ENCODE measurements at regions not wholly inside any gene's neighbourhood (a gene's known extent, or its start where the extent isn't known, plus 50 kb on each side); places are given as distances from the start of the nearest gene placed in this dataset.
"Not testable (repeated sequence)": the region's sequence is repeated elsewhere in the genome, so short reads cannot be mapped to it uniquely, and the experiment has no call there.

DNA sequence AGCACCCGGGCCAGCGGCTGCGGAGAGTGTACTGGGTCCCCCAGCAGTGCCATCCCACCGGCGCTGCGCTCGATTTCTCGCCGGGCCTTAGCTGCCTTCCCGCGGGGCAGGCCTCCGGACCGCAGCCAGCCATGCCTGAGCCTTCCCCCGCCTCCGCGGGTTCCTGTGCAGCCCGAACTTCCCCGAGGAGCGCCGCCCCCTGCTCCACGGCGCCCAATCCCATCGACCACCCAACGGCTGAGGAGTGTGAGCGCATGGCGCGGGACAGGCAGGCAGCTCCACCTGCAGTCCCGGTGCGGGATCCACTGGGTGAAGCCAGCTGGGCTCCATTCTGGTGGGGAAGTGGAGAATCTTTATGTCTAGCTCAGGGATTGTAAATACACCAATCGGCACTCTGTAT lies 325.4 kb downstream of the PPP1R3A start:
- not testable (repeated sequence) for DNase-seq (ENCODE audit: low read depth in 3 of 3)

DNA sequence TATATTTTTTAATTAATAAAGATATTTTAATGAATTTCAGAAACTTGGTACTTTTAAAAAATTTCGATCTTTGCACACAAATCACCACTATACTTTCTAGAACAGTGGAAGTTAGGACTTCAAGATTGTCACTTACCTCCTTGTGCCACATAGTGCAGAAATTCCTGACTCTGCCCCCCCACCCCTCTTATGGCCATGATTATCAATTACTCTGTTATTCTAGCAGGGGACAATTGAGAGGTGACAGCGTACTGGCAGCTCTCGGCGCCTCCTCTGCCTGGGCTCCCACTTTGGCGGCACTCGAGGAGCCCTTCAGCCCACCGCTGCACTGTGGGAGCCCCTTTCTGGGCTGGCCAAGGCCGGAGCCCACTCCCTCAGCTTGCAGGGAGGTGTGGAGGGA lies 325.9 kb downstream of the PPP1R3A start:
- DNase-seq (ENCODE audit: low read depth in 3 of 3): not testable (repeated sequence)

GRCh38 chr7:113582471-113582870 lies 336.3 kb downstream of the PPP1R3A start:
- no peak for DNase-seq (ENCODE audit: low read depth in 3 of 3)

- DNase-seq (ENCODE audit: low read depth in 3 of 3): not testable (repeated sequence)
Observed at GRCh38 chr7:113563257-113563656, 355.6 kb downstream of the PPP1R3A start.

DNA sequence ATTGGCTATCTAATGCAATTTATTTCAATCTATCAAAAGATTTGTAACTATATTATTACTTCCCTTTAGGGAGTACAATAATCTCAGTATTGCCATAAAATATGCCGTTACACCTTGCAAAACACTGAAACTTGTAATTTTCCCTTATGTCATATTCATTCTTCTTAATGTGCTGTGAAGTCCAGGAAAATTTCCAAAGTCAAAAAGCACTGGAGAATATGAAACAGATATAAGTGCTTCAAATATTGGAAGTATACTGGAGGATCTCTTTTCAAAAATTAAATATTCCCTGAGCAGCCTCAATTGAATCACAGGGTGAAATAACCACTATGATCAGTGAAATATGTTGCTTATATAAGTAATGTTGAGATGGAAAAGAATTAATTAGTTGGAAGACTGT lies 356.0 kb downstream of the PPP1R3A start:
- no peak for DNase-seq (ENCODE audit: low read depth in 3 of 3)

GRCh38 chr7:113562242-113562641 lies 356.6 kb downstream of the PPP1R3A start:
- DNase-seq (ENCODE audit: low read depth in 3 of 3): no peak

DNA sequence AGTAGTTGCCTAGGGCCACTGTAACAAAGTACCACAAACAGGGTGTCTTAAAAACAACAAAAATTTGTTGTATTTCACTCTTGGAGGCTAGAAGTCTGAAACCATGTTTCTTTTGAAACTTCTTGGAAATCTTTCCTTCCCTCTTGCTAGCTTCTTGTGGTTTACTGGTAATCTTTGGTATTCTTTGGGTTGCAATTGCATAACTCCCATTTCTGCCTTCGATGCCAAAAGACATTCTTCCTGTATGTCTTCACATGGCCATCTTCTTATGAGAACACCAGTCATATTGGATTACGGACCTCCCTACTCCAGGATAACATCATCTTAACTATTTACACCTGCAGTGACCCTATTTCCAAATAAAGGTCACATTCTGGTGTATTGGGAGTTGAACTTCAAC lies 357.4 kb downstream of the PPP1R3A start:
- DNase-seq (ENCODE audit: low read depth in 3 of 3): no peak

DNA sequence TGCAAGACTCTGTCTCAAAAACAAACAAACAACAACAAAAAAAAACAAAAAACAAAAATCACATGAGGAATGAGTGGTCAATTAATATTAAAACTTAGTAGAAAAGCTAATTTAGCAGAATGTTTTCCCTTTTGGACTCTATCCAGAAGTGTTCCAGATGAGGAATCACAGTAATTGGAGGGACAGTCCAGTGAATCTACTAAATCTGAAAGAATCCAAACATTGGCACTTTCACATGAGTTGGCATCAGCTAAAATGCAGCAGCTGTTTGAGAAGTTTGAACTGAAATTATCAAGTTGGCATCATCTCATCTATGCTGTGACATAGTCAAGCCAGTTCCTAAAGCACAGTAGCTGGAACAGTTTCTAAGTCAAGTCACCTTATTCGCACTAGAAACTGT lies 367.8 kb downstream of the PPP1R3A start:
- no peak for DNase-seq (ENCODE audit: low read depth in 3 of 3)

- DNase-seq (ENCODE audit: low read depth in 3 of 3): no peak
Observed at GRCh38 chr7:113548561-113548960, 370.2 kb downstream of the PPP1R3A start.

DNA sequence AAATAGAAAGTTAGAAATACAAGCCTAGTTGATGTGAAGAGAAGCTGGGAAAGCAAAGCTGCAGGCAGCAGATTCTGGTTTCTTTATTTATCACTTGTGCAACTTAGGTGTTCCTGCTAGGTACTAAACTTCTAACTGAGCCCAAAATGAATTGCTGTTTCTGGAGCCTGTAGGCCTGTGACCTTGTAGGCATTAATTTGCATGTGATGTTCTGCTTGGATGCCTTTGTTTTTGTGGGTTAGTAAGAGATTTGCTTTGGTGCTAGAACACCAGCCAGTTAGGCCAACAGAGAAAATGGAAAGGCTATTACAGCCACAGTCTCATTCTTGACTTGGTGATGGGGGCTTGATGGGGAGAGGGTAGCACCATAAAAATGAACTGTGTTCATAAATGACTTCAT lies 370.7 kb downstream of the PPP1R3A start:
- no peak for DNase-seq (ENCODE audit: low read depth in 3 of 3)

DNA sequence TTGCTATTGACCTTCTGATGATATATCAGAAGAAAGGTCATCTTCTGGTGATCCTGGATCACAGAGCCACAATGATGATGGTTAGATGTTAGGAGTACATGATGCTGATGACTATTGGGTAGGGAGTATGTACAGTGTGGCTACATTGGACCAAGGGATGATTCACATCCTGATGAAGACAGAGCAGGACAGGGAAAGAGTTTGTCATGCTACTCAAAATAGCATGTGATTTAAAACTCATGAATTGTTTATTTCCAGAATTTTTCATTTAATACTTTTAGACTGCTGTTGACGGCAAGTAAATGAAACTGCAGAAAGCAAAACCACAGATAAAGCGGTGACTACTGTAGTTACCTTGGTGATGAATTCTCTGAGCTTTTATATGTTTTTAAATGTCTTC lies 397.3 kb downstream of the PPP1R3A start:
- DNase-seq (ENCODE audit: low read depth in 3 of 3): no peak

DNA sequence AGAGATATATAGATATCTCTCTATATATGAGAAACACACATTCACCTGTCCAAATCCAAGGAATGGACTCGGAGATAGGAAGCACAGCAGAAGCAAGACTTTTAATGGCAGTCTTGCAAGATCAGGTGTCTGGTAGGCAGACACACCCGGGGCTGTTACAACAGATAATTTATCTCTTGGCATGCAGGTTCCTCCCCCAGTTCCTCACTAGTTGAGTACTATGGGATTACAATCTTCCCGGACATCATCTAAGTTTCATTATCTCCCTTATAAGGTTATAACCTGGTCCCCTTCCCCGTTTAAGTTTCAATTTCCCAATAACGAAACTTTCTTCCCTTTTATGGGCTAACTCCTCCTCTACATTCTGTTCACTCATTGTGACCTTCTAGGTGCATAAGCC lies 399.3 kb downstream of the PPP1R3A start:
- DNase-seq (ENCODE audit: low read depth in 3 of 3): no peak

DNA sequence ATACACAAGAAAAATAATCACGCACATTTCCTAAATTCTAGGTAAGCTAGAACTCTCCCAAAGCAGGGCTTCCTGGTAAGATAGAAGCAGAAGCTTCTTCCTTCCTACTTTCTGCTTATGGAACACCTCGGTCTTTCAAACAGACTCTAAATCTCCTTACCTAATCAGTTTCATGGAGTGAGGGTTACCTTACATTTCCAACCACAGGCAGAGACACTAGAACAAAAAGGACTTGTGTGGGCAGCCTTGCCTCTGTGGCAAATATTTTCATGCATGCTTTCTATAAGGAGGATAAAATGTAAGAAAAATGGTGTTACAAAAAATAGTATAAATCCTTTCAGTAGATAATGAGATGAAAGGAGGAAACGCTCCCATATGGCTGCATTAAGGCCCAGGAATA lies 386.3 kb upstream of the SMIM30 start:
- no peak for DNase-seq (ENCODE audit: low read depth in 3 of 3)

- no peak for DNase-seq (ENCODE audit: low read depth in 3 of 3)
Observed at GRCh38 chr7:113504142-113504541, 385.8 kb upstream of the SMIM30 start.

DNA sequence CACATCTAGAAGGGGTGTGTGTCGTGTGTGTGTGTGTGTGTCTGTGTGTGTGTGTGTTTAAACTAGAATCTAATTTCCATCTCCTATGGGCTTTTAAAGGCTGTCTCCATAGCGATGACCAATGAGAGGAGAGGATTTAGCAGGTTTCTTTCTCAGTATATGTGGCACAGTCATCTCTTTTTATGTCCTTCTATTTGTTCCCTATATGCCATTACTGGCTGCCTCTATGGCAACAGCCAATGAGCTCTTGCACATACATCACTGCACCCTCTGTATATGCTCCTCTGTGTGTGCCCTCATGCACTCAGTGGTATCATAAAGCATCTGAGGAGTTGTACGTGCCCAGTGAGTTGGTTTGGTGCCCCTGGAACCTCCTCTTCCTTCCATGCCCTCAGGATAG lies 378.2 kb upstream of the SMIM30 start:
- not testable (repeated sequence) for DNase-seq (ENCODE audit: low read depth in 3 of 3)

- DNase-seq (ENCODE audit: low read depth in 3 of 3): not testable (repeated sequence)
Observed at GRCh38 chr7:113494797-113495566, 376.6 kb upstream of the SMIM30 start.

- DNase-seq (ENCODE audit: low read depth in 3 of 3): no peak
Observed at GRCh38 chr7:113491305-113491704, 373.0 kb upstream of the SMIM30 start.

GRCh38 chr7:113487925-113488731 lies 369.8 kb upstream of the SMIM30 start:
- DNase-seq (ENCODE audit: low read depth in 3 of 3): no peak

- DNase-seq (ENCODE audit: low read depth in 3 of 3): no peak
Observed at GRCh38 chr7:113486548-113486947, 368.2 kb upstream of the SMIM30 start.

GRCh38 chr7:113483657-113484056 lies 365.3 kb upstream of the SMIM30 start:
- no peak for DNase-seq (ENCODE audit: low read depth in 3 of 3)

DNA sequence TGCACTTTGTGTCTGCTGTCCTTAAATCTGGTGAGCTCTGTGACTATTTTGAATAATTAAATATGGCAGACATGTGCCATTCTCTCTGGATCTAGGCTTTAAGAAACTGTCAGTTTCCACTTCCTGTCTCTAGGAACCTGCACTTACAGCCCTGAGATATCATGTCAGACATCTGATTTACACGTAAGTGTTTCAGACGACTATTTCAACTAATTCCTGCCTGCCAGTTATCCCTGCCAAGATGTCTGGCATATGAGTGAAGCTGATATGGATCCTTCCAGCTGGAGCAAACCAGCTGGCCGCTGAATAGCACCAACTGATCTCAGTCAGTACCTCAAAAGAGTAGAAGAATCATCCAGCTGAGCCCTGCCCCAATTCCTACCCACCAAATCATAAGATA lies 362.2 kb upstream of the SMIM30 start:
- no peak for DNase-seq (ENCODE audit: low read depth in 3 of 3)

GRCh38 chr7:113464096-113464855 lies 345.9 kb upstream of the SMIM30 start:
- no peak for DNase-seq (ENCODE audit: low read depth in 3 of 3)
